LNCAP (cell line): ENCODE measurements at regions not wholly inside any gene's neighbourhood (a gene's known extent, or its start where the extent isn't known, plus 50 kb on each side); places are given as distances from the start of the nearest gene placed in this dataset.

Experiments used
- TF ChIP-seq, protein P1 (sequence below): fragments of 450-650 bp; IDR thresholded peaks from 2 replicates; pipeline ENCODE4 v1.5.1; 2017; ENCODE audit warnings: mild to moderate bottlenecking

DNA sequence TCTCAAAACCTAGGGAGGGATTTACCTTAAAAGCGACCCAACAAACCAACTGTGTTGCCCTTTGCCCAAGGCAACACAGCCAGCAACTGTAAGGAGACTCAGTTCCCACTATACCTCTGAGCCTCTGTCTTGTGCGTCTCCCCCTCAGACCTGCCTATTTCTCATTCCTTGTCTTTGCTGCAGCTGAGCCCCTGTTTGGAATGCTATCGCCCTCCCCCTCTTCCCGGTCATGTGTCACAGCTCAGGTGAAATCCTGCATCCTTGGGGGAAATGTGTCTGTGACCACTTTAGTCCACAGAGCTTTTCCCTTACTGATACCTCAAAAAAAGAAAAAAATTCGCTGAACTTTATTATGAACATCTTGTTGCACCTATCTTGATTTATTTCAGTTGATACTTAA lies 52.0 kb upstream of the LRIG1 start:
- TF ChIP-seq, protein P1, sequence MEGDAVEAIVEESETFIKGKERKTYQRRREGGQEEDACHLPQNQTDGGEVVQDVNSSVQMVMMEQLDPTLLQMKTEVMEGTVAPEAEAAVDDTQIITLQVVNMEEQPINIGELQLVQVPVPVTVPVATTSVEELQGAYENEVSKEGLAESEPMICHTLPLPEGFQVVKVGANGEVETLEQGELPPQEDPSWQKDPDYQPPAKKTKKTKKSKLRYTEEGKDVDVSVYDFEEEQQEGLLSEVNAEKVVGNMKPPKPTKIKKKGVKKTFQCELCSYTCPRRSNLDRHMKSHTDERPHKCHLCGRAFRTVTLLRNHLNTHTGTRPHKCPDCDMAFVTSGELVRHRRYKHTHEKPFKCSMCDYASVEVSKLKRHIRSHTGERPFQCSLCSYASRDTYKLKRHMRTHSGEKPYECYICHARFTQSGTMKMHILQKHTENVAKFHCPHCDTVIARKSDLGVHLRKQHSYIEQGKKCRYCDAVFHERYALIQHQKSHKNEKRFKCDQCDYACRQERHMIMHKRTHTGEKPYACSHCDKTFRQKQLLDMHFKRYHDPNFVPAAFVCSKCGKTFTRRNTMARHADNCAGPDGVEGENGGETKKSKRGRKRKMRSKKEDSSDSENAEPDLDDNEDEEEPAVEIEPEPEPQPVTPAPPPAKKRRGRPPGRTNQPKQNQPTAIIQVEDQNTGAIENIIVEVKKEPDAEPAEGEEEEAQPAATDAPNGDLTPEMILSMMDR, result no peak

DNA sequence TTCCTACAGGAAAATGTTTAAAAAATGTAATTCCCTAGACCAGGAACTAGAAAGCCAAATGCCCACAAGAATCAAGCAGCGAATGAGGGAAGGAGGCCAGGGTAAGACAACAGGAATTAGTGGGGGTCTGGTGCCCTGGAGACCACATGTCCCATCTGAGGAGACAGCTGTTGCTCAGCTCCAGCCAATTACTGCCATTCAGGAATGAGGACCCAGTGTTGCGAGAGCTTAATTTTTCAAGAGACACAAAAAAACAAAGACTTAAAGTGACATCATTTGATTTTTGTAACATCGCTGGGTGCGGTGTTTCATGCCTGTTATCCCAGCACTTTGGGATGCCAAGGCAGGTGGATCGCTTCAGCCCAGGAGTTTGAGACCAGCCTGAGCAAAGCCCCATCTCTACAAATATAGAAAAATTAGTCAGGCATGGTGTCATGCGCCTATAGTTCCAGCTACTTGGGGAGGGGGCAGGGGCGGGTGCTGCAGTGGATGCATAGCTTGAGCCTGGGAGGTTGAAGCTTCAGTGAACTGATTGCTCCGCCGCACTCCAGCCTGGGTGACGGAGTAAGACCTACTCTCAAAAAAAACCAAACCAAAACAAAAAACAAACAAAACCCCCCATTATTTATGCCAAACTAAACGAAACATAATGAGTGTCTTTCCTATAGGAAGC lies 52.8 kb upstream of the LRIG1 start:
- TF ChIP-seq, protein P1, result no peak

DNA sequence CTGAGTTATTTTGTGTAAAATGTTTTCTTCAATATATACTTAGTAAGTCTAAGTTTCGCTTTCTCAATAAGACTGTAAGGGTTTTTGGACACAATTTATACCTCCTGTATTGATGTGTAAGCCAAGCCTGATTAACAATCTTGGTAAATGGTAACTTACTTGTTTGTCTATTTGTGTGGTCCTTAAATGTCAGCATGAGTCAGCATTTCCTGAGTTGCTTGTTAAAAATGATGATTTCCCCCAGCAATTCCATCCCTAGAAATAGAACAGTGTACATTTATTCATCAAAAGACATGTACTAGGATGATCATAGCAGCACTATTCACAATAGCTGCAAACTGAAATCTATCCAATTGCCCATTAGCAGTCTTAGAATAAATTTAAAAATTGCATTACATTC lies 53.4 kb upstream of the LRIG1 start:
- TF ChIP-seq, protein P1, result no peak

DNA sequence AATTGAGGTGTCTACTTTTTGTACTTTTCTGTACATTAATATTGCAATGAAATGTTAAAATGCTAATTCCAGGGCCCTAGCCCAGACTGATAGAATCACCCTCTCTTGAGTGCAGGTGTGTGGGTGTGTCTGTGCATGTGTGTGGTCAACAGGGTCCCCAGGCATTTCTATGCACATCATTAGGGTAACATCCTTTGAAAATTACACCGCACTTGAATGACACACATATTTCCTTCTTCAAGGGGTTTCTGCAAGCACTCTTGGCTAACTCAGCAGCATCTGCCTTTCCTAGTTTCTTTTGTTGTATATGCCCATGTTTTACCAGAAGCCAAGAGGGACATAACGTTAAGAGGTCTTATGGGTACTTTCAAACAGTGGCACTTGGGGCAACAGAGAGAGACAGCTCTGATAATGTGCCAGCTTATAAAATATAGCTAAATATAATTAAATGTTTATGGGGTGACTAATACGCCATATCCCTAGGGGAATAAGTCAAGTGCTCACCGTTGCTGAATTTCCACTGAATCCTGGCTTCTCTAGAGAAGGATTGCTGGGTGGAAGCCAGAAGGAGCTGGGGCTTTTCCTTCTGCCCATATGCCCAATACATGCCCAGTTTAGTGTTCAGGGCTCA lies 54.5 kb upstream of the LRIG1 start:
- TF ChIP-seq, protein P1, result no peak

DNA sequence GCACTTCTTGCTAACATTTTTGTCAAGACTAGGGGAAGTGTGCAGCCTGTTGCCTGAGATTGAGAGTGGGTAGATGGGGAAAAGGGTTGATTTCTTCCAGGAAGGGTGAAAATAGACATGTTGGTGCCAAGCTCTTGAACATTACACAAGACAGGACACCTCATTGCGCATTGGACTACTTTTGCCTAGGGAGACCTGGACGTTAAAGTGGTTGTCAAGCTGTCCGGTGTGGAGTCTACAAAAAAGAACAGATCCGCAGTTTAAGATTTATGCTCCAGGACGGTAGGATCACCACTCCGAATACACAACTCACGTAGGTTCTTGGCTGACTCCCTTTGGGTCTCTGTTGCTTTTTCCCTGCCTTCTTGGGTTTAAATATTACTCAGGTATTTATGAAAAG lies 56.3 kb upstream of the LRIG1 start:
- TF ChIP-seq, protein P1, result no peak

DNA sequence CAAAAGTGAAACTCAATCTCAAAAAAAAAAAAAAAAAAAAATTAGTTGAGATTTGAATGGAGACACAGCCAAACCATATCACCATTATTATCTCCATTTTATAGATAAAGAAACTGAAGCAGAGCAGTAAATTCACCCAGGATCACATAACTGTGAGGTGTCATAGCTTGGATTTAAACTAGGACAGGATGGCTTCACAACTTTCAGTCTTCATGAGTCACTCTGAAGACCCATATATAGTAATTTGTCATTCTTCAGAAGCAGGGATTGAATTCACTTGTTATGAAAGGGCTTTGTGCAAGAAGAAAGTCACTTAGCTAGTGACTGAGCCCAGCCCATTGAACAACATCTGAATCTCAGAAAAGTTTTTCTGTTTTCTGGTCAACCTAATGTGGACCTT lies 60.5 kb upstream of the LRIG1 start:
- TF ChIP-seq, protein P1, result no peak

DNA sequence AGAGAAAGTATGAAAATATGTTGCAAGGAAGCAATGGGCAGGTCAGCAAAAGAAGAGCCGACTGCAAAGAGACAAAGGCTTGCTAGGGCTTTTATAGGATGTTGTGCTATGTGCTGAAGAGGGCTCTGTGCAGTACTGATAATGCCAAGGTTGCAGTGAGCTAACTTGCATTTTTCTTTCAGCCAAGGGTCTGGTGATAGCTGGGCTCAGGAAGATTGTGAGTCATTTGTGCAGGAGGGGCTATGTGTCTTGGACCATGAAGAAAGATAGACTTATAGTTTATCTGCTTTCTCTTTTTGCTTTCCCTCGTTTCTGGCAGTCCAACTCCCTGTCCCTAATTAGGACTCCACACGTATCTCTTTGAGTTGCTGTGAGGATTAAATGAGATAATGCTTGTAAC lies 64.5 kb upstream of the LRIG1 start:
- TF ChIP-seq, protein P1, result no peak
